Neural crest cell (in vitro differentiated cells): ENCODE measurements at regions not wholly inside any gene's neighbourhood (a gene's known extent, or its start where the extent isn't known, plus 50 kb on each side); places are given as distances from the start of the nearest gene placed in this dataset.
"Not testable (repeated sequence)": the region's sequence is repeated elsewhere in the genome, so short reads cannot be mapped to it uniquely, and the experiment has no call there.

ENCODE experiments used
- DNase-seq: peaks from one replicate; pipeline ENCODE4 v3.0.0; 2021; ENCODE audit warnings: low read depth, mixed read lengths, low spot score
- H3K27ac Mint-ChIP-seq: one replicate; pipeline ENCODE4 v1.8.0; 2021; ENCODE audit warnings: mild to moderate bottlenecking, mixed read lengths; ENCODE audit not compliant: unreplicated experiment
- H3K27me3 Mint-ChIP-seq: 2 replicates; pipeline ENCODE4 v1.8.0; 2021; ENCODE audit warnings: low read depth, mild to moderate bottlenecking, mixed read lengths
- H3K36me3 Mint-ChIP-seq: 2 replicates; pipeline ENCODE4 v1.8.0; 2021; ENCODE audit warnings: low read depth, mild to moderate bottlenecking, mixed read lengths
- H3K4me1 Mint-ChIP-seq: 2 replicates; pipeline ENCODE4 v1.8.0; 2021; ENCODE audit warnings: mixed read lengths
- H3K4me3 Mint-ChIP-seq: one replicate; pipeline ENCODE4 v1.8.0; 2021; ENCODE audit warnings: mild to moderate bottlenecking, mixed read lengths
- H3K9me3 Mint-ChIP-seq: 2 replicates; pipeline ENCODE4 v1.8.0; 2021; ENCODE audit warnings: mixed read lengths
- CTCF ChIP-seq: fragments of 200-600 bp; sonication (generic); conservative IDR thresholded peaks from 2 replicates; pipeline ENCODE4 v1.5.0; 2021; ENCODE audit warnings: antibody characterized with exemption, mild to moderate bottlenecking

- H3K36me3 Mint-ChIP-seq, result no peaks in the 10 kb centered on the region
- no peak for DNase-seq
- no peaks in the 10 kb centered on the region for H3K4me1 Mint-ChIP-seq
- peaks cover 2% of the 10 kb centered on the region for H3K9me3 Mint-ChIP-seq
- no peak overlapping the region for H3K27ac Mint-ChIP-seq
- H3K4me3 Mint-ChIP-seq, result no peak overlapping the region
- no peak for TF ChIP-seq CTCF
- no peaks in the 10 kb centered on the region for H3K27me3 Mint-ChIP-seq
These were observed 710.2 kb downstream of the TRHDE start for GRCh38 chr12:72982356-72982755.

GRCh38 chr12:72986963-72987362 lies 714.8 kb downstream of the TRHDE start:
- Mint-ChIP-seq H3K27me3 (no peaks in the 10 kb centered on the region), H3K9me3 (peaks cover 2% of the 10 kb centered on the region), H3K27ac (no peak overlapping the region), H3K36me3 (no peaks in the 10 kb centered on the region), H3K4me3 (no peak overlapping the region), H3K4me1 (no peaks in the 10 kb centered on the region)
- DNase-seq, result no peak
- no peak for TF ChIP-seq CTCF

- DNase-seq, result no peak
- H3K4me1 Mint-ChIP-seq, result no peaks in the 10 kb centered on the region
- H3K27me3 Mint-ChIP-seq, result no peaks in the 10 kb centered on the region
- H3K9me3 Mint-ChIP-seq, result peaks cover 2% of the 10 kb centered on the region
- no peak for TF ChIP-seq CTCF
- H3K4me3 Mint-ChIP-seq, result no peak overlapping the region
- no peaks in the 10 kb centered on the region for H3K36me3 Mint-ChIP-seq
- H3K27ac Mint-ChIP-seq, result no peak overlapping the region
These were observed 717.3 kb downstream of the TRHDE start for GRCh38 chr12:72989458-72989947.

GRCh38 chr12:72995029-72995428 lies 722.9 kb downstream of the TRHDE start:
- not testable (repeated sequence) for H3K9me3 Mint-ChIP-seq, H3K27ac Mint-ChIP-seq, DNase-seq, H3K36me3 Mint-ChIP-seq, H3K4me3 Mint-ChIP-seq, H3K4me1 Mint-ChIP-seq, H3K27me3 Mint-ChIP-seq

GRCh38 chr12:72995616-72996015 lies 723.4 kb downstream of the TRHDE start:
- Mint-ChIP-seq H3K36me3 (no peaks in the 10 kb centered on the region), H3K27me3 (no peaks in the 10 kb centered on the region)
- no peak for TF ChIP-seq CTCF

GRCh38 chr12:73001806-73002205 lies 729.6 kb downstream of the TRHDE start:
- not testable (repeated sequence) for DNase-seq, H3K9me3 Mint-ChIP-seq, H3K36me3 Mint-ChIP-seq, H3K4me3 Mint-ChIP-seq, H3K27me3 Mint-ChIP-seq, H3K27ac Mint-ChIP-seq, H3K4me1 Mint-ChIP-seq

More at GRCh38 chr12:72995616-72996015, 723.4 kb downstream of the TRHDE start:
- Mint-ChIP-seq H3K4me1 (no peaks in the 10 kb centered on the region), H3K9me3 (no peaks in the 10 kb centered on the region), H3K4me3 (no peak overlapping the region), H3K27ac (no peak overlapping the region)
- DNase-seq, result no peak

- not testable (repeated sequence) for H3K4me1 Mint-ChIP-seq, H3K9me3 Mint-ChIP-seq, H3K4me3 Mint-ChIP-seq, DNase-seq, H3K36me3 Mint-ChIP-seq, H3K27ac Mint-ChIP-seq, H3K27me3 Mint-ChIP-seq
These were observed 730.3 kb downstream of the TRHDE start for GRCh38 chr12:73002504-73002903.

- H3K9me3 Mint-ChIP-seq, result peaks cover 15% of the 10 kb centered on the region
- not testable (repeated sequence) for H3K4me1 Mint-ChIP-seq, H3K4me3 Mint-ChIP-seq
These were observed 737.1 kb downstream of the TRHDE start for GRCh38 chr12:73009138-73009834.

More at GRCh38 chr12:73009138-73009834, 737.1 kb downstream of the TRHDE start:
- H3K27me3 Mint-ChIP-seq, H3K36me3 Mint-ChIP-seq, DNase-seq, H3K27ac Mint-ChIP-seq: not testable (repeated sequence)
